DMS 273 (cell line): ENCODE measurements at regions not wholly inside any gene's neighbourhood (a gene's known extent, or its start where the extent isn't known, plus 50 kb on each side); places are given as distances from the start of the nearest gene placed in this dataset.

Experiments
- DNase-seq: peaks from one replicate; lab custom pipeline; 2025; ENCODE audit not compliant: unreplicated experiment; lab: John Stamatoyannopoulos, UW

- no peak for DNase-seq
Observed at GRCh38 chr5:15027764-15028163, 156.2 kb upstream of the ANKH start.

- DNase-seq, result no peak
Observed at GRCh38 chr5:15026944-15027343, 155.4 kb upstream of the ANKH start.

DNA sequence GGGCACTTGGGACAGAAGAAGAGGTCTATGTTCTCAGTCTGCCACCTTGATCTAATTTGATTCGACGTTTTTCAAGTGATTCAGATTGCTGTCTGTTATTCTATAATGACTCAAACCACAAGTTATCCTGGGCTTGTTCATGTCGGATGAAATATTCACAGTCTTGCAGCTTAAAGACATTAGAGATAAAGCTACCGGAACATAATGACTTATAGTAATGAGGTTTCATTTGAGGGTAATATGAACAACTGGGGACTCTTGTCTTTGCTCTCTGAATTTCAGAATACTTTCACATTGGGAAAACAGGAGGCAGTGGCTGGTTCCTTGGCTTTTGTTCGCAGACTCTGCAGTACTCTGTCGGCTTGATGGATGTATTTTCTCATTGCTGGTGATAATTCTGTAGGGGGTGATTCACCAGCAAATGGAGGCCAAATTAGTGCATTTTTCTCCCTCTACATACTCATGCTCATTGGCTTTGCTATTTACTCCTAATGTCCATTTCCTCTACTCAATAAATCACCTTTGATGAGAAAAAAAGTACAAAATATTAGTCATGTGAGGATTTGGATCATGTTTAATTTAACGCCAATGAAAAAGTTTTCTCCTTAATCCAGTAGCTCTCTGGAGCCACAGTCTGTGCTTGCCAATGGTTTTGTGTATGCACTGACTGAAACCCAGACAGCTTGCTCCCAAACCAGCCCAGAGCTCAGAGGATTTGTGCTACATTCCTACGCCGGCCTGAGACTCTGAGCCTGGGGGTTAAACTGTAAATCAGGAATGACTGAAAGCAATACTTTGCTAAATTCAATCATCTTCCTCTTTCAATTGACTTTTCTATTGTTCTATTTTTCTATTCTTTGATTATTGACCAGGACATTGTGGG, 154.7 kb upstream of the ANKH start:
- no peak for DNase-seq

DNA sequence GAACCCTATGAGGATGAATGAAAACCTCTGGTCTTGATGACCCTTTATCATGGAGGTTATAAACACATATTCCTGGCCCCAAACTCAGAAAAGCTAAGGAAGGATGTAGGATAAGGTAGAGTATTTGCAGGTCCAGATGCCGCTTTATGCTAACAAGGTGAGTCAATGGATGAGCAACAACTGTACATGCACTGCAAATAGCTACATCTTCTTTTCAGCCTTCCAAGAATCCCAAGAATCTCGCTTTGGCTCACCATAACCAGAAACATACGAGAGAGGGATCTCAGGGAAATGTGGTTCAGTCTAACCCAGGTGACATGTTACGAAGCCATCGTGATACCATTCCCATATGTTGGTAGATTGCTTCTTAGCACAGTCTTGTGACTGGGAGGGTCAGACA, 152.3 kb upstream of the ANKH start:
- DNase-seq, result no peak

DNA sequence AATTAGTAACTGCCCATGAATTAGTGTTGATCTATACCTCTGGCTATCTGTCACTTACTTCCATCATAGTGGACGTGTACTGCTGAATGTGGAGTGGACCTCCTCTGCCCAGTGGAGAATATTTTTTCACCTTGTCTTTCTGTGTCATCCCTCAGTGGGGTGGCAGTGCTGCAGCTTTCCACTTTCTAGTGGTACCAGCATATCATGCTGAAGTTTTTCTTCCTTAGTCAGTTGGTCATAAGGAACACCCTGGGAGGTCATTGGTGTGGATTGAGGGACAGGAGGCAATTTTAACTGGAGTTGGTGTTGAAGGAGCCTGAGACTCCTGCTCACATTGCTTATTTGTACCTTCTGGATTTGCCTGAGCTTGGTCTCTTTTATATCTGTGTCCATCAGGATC, 151.7 kb upstream of the ANKH start:
- no peak for DNase-seq

- no peak for DNase-seq
Observed at GRCh38 chr5:15021266-15022046, 149.9 kb upstream of the ANKH start.

- DNase-seq, result no peak
Observed at GRCh38 chr5:15020736-15021135, 149.2 kb upstream of the ANKH start.

- no peak for DNase-seq
Observed at GRCh38 chr5:15014809-15015208, 143.2 kb upstream of the ANKH start.

GRCh38 chr5:15013654-15014463, 142.3 kb upstream of the ANKH start:
- DNase-seq, result peak; percentile 84

DNA sequence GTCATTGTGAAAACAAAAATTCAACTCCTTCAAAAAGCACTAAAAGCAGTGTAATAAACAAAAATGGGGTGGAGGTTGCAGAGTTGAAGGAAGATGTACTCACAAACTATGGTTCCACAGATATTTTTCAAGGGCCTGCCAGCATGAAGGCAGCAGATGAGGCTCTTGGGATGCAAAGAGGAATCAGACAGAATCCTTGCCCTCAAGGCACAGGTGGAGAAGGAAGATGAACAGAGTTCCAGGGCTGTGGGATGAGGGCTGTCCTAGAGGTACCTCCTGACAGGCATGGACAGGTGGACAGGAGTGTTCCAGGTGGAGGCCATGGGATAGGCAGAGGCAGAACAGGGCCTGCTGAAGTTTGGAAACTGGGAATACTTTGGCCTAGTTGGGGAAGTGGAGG, 140.5 kb upstream of the ANKH start:
- DNase-seq, result no peak

GRCh38 chr5:15010936-15011335, 139.4 kb upstream of the ANKH start:
- no peak for DNase-seq

GRCh38 chr5:15009420-15009819, 137.8 kb upstream of the ANKH start:
- peak; percentile 63 for DNase-seq

GRCh38 chr5:15008921-15009320, 137.3 kb upstream of the ANKH start:
- no peak for DNase-seq

- DNase-seq, result peak; percentile 31
Observed at GRCh38 chr5:15008476-15008875, 136.9 kb upstream of the ANKH start.

GRCh38 chr5:15007646-15008045, 136.1 kb upstream of the ANKH start:
- no peak for DNase-seq

DNA sequence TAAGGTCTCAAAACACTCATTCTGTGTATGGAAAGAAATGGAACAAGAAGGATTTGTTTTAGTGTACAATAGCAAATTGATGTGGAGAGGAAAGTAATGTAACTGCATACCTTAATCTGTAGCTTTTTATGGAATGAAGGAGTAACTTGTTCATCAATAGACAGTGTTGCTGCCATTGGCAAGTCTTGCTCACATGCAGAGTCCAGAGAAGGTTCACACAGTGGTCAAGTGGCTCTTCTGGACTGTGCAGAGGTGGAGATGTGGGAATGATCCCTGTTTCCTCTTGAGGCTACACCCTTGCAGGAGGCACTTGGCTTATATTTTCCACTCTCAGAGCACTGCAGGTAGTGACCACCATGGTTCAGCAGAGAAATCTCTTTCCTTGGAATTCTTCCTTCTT, 132.9 kb upstream of the ANKH start:
- no peak for DNase-seq

DNA sequence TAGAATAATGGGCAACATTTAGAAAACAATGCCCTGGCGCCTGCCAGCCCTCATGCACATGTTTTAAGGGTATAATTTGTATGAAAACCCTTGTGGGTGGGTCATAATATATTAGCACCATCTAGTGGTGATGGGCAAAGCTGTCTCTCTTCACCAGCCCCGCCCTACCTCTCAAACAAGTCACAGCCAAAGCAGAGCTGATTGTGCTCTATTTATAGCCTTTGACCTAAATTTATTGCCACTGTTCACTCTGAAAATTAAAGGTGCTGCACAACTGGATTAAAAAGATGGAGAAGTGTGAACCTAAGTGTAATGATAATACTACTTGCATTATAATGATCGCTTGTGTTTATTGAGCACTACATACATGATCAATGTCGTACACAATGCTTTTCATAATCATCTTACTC, 131.9 kb upstream of the ANKH start:
- peak; percentile 85 for DNase-seq

GRCh38 chr5:15002791-15003190, 131.2 kb upstream of the ANKH start:
- DNase-seq, result no peak

GRCh38 chr5:15002173-15002572, 130.6 kb upstream of the ANKH start:
- no peak for DNase-seq

DNA sequence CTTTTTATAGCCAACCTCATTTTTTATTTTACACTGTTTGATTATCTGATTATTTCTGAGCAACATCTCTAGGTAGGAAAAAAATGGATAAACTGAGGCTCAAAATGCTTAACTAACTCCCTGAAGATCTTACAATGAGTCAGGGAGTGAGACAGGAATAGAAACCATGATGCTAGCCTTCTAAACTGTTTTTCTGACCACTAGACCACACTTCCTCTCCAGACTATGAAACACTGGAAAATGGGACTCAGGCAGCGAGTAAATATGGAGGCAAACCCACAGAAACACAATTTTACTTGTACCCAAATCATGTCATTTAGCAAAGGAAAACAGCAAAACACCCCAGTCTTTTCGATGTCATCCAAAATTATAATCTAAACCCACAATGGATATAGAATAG, 129.9 kb upstream of the ANKH start:
- no peak for DNase-seq

GRCh38 chr5:14998491-14998890, 126.9 kb upstream of the ANKH start:
- DNase-seq, result no peak
